ENCODE measurements at regions not wholly inside any gene's neighbourhood (a gene's known extent, or its start where the extent isn't known, plus 50 kb on each side); places are given as distances from the start of the nearest gene placed in this dataset.

DNA sequence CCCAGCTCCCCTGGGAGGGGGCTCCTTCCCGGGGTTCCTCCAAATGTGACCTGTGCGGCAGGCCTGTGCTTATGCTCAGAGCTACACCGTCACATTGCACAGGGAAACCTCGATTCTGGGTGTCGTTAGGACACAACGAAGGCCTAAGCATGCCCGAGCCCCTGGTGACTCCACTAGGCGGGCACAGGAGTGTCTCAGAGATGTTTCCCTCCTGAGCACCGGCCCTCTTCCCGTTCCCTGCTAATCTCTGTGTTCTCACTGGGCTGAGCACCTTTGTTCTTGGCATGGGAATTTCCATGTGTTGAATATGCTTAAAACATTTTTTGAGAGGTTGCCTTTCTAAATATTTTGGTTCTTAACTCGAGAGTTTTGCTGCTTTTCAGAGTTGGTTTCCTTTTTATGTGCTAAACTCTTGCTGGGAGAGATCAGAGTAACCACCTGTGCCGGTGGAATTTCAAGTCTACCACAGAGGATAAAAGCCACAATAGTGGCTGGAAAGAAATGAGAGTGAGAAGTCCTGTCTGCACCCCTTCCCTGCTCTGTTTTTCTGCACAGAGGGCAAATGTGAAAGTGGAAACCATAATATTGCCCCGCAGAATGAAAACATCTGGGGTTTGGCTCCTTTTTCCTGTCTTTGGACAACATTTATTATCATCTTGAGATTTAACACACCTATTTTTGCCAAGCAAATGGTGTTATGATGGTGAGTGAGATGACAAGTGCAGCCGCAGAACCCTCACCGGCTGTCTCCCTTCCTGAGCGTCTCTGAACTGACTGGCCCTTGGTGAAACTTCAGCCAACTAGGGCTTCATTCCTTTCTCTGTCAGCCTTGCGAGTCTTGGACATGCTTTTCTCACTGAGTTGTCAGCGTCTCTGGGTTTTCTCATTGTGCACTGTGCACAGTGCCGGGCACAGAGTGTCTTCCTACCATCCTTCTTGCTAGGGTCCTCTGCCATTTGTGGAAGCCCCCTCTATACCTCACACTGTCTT, 154.1 kb downstream of the VAPA start:
- no peak for DNase-seq (ENCODE audit: low read depth)
- TF ChIP-seq CTCF (conservative IDR thresholded peaks at IDR 0.05; ENCODE audit: low read depth, low read length): no peak
- no peak overlapping the region for H3K4me3 ChIP-seq (ENCODE audit: low read depth, low read length)

- no peak overlapping the region for H3K4me3 ChIP-seq (ENCODE audit: low read depth, low read length)
- TF ChIP-seq CTCF (conservative IDR thresholded peaks at IDR 0.05; ENCODE audit: low read depth, low read length): no peak
- no peak for DNase-seq (ENCODE audit: low read depth)
These were observed 155.2 kb downstream of the VAPA start for GRCh38 chr18:10068766-10069567.

GRCh38 chr18:10070561-10071000, 156.8 kb downstream of the VAPA start:
- no peak for TF ChIP-seq CTCF (conservative IDR thresholded peaks at IDR 0.05; ENCODE audit: low read depth, low read length)
- peak; percentile 61 for DNase-seq (ENCODE audit: low read depth)
- no peak overlapping the region for H3K4me3 ChIP-seq (ENCODE audit: low read depth, low read length)

DNA sequence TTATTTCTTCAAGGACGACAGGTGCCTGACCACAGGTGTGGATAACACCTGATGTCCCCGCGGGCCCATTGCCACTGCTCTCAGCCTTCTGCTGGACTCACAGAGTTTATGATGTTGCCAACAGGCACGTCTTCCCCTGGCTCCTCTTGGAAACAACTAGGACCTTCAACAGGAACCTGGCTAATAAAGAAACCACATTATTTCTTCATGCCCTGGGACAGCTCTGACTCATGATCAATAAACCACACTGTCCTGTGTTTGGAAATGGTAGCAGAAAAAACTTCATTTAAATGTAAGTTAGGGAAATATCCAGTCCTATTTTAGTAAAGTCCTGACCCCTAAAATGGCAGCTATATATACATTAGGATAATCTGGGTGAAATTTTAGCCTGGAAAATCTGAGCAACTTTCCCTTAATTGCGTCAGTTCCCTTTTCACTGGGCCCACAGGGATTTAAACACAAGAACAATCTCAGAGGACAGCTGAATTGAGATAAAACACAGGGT, 158.9 kb downstream of the VAPA start:
- no peak for TF ChIP-seq CTCF (conservative IDR thresholded peaks at IDR 0.05; ENCODE audit: low read depth, low read length)
- DNase-seq (ENCODE audit: low read depth): peak; percentile 53

GRCh38 chr18:10074110-10074509, 160.3 kb downstream of the VAPA start:
- no peak for TF ChIP-seq CTCF (conservative IDR thresholded peaks at IDR 0.05; ENCODE audit: low read depth, low read length)
- no peak for DNase-seq (ENCODE audit: low read depth)
- no peak overlapping the region for H3K4me3 ChIP-seq (ENCODE audit: low read depth, low read length)

More for the DNA sequence above, 158.9 kb downstream of the VAPA start:
- H3K4me3 ChIP-seq (ENCODE audit: low read depth, low read length): no peak overlapping the region

- no peak for TF ChIP-seq CTCF (conservative IDR thresholded peaks at IDR 0.05; ENCODE audit: low read depth, low read length)
- DNase-seq (ENCODE audit: low read depth): no peak
- H3K4me3 ChIP-seq (ENCODE audit: low read depth, low read length): no peak overlapping the region
These were observed 160.9 kb downstream of the VAPA start for GRCh38 chr18:10074728-10075127.

Measured in choroid plexus epithelial cell (primary cell).